ENCODE measurements at regions not wholly inside any gene's neighbourhood (a gene's known extent, or its start where the extent isn't known, plus 50 kb on each side); places are given as distances from the start of the nearest gene placed in this dataset.

DNA sequence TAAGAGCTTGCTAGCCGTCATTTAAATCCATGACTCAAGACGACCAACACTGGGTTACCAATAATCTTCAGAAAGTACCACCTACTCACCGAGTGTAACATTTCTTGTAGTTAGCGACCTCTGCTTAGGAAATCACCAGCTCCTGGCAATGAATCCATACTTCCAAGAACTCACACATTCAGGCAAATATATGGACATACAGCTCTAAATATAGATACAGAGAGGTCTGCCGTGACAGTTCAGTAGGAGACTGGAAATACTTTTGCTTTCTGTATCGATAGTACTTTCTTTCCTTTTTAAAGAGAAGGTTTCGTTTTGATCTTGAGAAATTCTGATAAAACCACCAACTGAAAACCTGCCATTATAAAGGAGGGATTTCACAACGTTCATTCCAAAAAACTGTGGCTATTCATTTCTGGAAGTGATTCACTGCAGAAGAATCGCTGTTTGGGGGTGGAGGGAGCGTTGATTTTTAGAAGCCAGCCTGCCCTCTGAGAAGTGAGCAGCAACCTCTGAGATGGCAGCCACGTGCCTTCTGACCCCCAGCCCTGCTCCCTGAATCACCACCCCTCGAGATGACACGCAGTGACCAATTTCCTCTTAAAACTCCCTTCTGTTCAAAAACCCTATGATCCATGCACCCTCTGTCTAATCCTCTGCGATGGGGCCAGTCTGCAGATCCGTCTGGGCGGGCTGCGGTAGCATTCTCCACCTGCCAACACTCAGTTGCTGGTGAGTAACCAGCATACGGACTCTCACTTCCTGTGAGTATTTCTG, 179.0 kb upstream of the KLF14 start:
- Histone ChIP-seq H3K9me3 (replicated peaks; ENCODE audit: control insufficient read depth, insufficient read depth, low read length) (no peaks in the 10 kb centered on the region), H3K9me1 (replicated peaks; ENCODE audit: control insufficient read depth, extremely low read depth, insufficient read depth, low read length) (no peaks in the 10 kb centered on the region), H3K79me2 (ENCODE audit: control insufficient read depth, insufficient read depth, low read length) (peaks cover 74% of the 10 kb centered on the region), H3K4me3 (replicated peaks in 1 of 3; ENCODE audit: insufficient read depth in 1 of 3, low read depth in 1 of 3, low read length in 3 of 3) (peak overlapping the region; percentile 51 to 99 (median 88)), H3K27me3 (ENCODE audit: control insufficient read depth in 2 of 2, insufficient read depth in 2 of 2, low read length in 2 of 2) (no peaks in the 10 kb centered on the region), H2AFZ (ENCODE audit: low read depth, low read length) (no peak overlapping the region), H3K4me2 (ENCODE audit: insufficient read depth, low read length) (peak overlapping the region; percentile 97), H4K20me1 (replicated peaks; ENCODE audit: control insufficient read depth, extremely low read depth, insufficient read depth, low read length) (no peaks in the 10 kb centered on the region), H3K9ac (replicated peaks; ENCODE audit: extremely low read depth, insufficient read depth, low read length) (peak overlapping the region; percentile 100), H3K4me1 (ENCODE audit: control insufficient read depth, extremely low read depth, insufficient read depth, low read length) (peaks cover 60% of the 10 kb centered on the region), H3K27ac (ENCODE audit: insufficient read depth, low read depth, low read length) (peak overlapping the region; percentile 100), H3K36me3 (ENCODE audit: control insufficient read depth in 2 of 2, extremely low read depth in 1 of 2, insufficient read depth in 2 of 2, low read length in 2 of 2) (peaks cover 0 to 3% of the 10 kb centered on the region in 2 experiments)
- BruUV-seq (replicated peaks), result no TSS peak
- dilution Hi-C loops (cut with MboI; ENCODE audit: extremely low pct_ligation_motif_present, low sequenced_read_pairs) (no loop called here), intact Hi-C loops (cut with micrococcal nuclease) (loop anchor here (1.0 to 5.0 kb wide), 6 partner anchors 9 to 194 kb away; no protein-coding TSS in a partner anchor)
- TF ChIP-seq, protein P1, sequence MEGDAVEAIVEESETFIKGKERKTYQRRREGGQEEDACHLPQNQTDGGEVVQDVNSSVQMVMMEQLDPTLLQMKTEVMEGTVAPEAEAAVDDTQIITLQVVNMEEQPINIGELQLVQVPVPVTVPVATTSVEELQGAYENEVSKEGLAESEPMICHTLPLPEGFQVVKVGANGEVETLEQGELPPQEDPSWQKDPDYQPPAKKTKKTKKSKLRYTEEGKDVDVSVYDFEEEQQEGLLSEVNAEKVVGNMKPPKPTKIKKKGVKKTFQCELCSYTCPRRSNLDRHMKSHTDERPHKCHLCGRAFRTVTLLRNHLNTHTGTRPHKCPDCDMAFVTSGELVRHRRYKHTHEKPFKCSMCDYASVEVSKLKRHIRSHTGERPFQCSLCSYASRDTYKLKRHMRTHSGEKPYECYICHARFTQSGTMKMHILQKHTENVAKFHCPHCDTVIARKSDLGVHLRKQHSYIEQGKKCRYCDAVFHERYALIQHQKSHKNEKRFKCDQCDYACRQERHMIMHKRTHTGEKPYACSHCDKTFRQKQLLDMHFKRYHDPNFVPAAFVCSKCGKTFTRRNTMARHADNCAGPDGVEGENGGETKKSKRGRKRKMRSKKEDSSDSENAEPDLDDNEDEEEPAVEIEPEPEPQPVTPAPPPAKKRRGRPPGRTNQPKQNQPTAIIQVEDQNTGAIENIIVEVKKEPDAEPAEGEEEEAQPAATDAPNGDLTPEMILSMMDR (IDR thresholded peaks at IDR 0.05; ENCODE audit: extremely low read depth in 1 of 2, insufficient read depth in 1 of 2, low read depth in 1 of 2, low read length in 2 of 2), result no peak
- TF ChIP-seq, protein P2, sequence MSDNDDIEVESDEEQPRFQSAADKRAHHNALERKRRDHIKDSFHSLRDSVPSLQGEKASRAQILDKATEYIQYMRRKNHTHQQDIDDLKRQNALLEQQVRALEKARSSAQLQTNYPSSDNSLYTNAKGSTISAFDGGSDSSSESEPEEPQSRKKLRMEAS (IDR thresholded peaks at IDR 0.05; ENCODE audit: insufficient read depth, insufficient read length), result peak; percentile 88
- TF ChIP-seq EZH2 (IDR thresholded peaks at IDR 0.05; ENCODE audit: borderline replicate concordance, low read depth, low read length, severe bottlenecking) (no peak), FOS (IDR thresholded peaks at IDR 0.05; ENCODE audit: borderline replicate concordance, insufficient read depth, low read length) (peak; percentile 100), GATA2 (IDR thresholded peaks at IDR 0.05; ENCODE audit: insufficient read depth, insufficient read length, low read depth, low read length) (peak; percentile 80), POLR2A (IDR thresholded peaks at IDR 0.05; ENCODE audit: low read depth, low read length) (peak; percentile 48), MYC (IDR thresholded peaks at IDR 0.05; ENCODE audit: low read depth, low read length) (peak; percentile 94), POLR2AphosphoS5 (IDR thresholded peaks at IDR 0.05; ENCODE audit: insufficient read depth, low read depth, low read length) (peak; percentile 97), JUN (IDR thresholded peaks at IDR 0.05; ENCODE audit: borderline replicate concordance, insufficient read depth, insufficient read length, low read depth) (peak; percentile 85)
- ChIA-PET POLR2A (interaction anchor here (0.6 to 4.3 kb wide), 11 partner anchors 9 to 84 kb away, joined by 3 to 33 read pairs (median 4); no protein-coding TSS in a partner anchor), CTCF (interaction anchor here (0.7 to 13.7 kb wide), 12 partner anchors 9 to 156 kb away, joined by 3 to 160 read pairs (median 6); no protein-coding TSS in a partner anchor)
- peak; percentile 81 for FAIRE-seq
- peak; percentile 97 for DNase-seq (ENCODE audit: low read depth, low spot score)
